Stimulated activated naive CD8-positive, alpha-beta T cell treated with anti-CD3 and anti-CD28 coated beads, Interleukin-15, Interleukin-2, amounts not matched to agents 100 ng/mL and 50 ng/mL, for 24 hours (primary cell): ENCODE measurements at regions not wholly inside any gene's neighbourhood (a gene's known extent, or its start where the extent isn't known, plus 50 kb on each side); places are given as distances from the start of the nearest gene placed in this dataset.

Experiments used
- H3K27ac Mint-ChIP-seq: one replicate; pipeline ENCODE4 v1.8.0; 2021; ENCODE audit warnings: mild to moderate bottlenecking, mixed read lengths
- H3K27me3 Mint-ChIP-seq: one replicate; pipeline ENCODE4 v1.8.0; 2021; ENCODE audit warnings: mixed read lengths
- H3K36me3 Mint-ChIP-seq: one replicate; pipeline ENCODE4 v1.8.0; 2021; ENCODE audit warnings: low read depth, mixed read lengths
- H3K4me1 Mint-ChIP-seq: one replicate; pipeline ENCODE4 v1.8.0; 2021; ENCODE audit warnings: low read depth, mixed read lengths
- H3K4me3 Mint-ChIP-seq: one replicate; pipeline ENCODE4 v1.8.0; 2021; ENCODE audit warnings: mild to moderate bottlenecking, mixed read lengths
- H3K9me3 Mint-ChIP-seq: one replicate; pipeline ENCODE4 v1.8.0; 2021; ENCODE audit warnings: mixed read lengths

DNA sequence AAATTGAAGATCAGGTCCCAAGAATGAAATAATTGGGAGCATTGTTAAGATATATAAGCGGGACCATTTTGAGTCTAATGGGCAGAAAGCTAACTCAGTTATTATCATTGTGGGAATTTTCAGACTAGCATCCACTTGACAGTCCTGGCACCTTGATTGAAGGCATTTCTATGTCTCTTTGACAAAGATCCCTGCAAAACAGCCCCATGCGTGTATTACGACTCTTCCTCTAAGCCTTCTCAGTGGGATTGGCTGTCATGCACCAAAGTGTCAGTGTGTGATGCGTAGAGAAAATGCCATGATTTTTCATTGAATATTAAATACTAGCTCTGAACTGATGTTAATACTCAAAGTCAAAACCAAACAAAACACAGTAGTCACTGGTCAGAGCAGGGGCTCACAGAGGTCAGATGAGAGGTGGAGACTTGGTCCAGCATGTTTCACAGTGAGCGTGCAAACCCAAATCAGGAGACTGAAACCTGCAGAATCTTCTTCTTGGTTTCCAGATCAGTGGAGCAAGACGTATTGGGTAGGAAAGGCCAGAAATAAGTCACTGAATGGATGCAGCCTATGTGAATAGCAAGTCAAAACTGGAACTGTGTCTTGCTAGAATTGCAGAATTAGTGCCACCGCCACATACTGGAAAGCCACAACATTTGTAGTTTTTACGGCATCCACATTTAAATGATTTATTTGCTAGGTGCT, 303.6 kb upstream of the AKR1E2 start:
- H3K36me3 Mint-ChIP-seq = no peaks in the 10 kb centered on the region
- H3K4me3 Mint-ChIP-seq = no peak overlapping the region
- peaks cover 10% of the 10 kb centered on the region for H3K27me3 Mint-ChIP-seq
- H3K27ac Mint-ChIP-seq = no peak overlapping the region
- H3K4me1 Mint-ChIP-seq = no peaks in the 10 kb centered on the region
- no peaks in the 10 kb centered on the region for H3K9me3 Mint-ChIP-seq

DNA sequence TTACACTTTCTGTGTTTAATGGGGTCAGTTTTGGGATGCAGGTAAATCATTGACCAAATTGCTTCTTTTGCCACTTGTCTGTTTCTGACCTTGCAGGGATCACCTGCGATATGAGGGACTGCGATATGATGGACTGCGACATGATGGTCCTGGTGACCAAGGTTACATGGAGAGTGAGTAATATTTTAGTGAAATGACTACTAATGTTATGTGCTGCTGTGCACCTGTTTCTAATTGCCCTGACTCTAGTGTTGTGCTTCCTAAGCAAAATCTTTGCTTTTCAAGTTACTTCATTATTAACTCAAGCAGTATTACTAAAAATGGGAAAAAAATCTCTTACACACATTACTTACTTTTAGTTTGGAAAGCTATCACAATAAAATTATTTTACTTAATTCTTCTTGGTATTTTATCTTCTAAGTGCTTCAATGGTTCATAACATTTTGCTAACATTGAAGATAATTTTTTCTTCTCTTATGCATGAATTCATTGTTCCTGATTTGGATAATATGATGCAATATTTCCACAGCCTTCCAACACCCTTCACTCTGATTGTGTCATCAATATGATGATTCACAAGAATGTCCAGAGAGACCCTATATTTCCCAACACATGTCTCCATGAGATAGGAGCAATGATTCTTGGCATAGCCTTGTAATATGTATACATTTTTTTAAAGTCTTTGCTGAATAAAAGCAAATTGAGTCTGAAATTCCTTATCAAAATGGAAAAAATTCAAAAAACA, 306.2 kb upstream of the AKR1E2 start:
- Mint-ChIP-seq H3K36me3 (no peaks in the 10 kb centered on the region), H3K9me3 (no peaks in the 10 kb centered on the region), H3K4me3 (no peak overlapping the region), H3K27ac (no peak overlapping the region), H3K4me1 (peaks cover 5% of the 10 kb centered on the region), H3K27me3 (peaks cover 16% of the 10 kb centered on the region)

DNA sequence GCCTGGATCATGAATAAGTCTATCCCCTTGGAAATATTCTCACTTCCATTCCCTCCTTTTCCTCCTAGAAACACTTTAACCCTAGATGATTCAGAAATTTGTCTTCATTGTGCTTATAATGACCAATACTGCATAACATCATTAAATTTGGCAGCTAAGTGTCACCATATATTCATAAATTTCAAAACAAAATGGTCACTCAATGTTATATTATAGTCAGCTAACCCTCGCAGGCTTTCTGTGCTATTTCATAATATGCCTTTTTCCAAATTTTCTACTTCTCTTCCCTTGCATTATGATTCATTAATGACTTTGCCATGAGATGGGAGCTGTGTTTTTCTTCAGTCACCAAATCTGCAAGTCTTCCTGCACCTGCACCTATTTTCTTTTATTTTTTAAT, 308.3 kb upstream of the AKR1E2 start:
- Mint-ChIP-seq H3K9me3 (no peaks in the 10 kb centered on the region), H3K4me1 (peaks cover 15% of the 10 kb centered on the region), H3K36me3 (no peaks in the 10 kb centered on the region), H3K4me3 (no peak overlapping the region), H3K27me3 (peaks cover 20% of the 10 kb centered on the region), H3K27ac (no peak overlapping the region)

DNA sequence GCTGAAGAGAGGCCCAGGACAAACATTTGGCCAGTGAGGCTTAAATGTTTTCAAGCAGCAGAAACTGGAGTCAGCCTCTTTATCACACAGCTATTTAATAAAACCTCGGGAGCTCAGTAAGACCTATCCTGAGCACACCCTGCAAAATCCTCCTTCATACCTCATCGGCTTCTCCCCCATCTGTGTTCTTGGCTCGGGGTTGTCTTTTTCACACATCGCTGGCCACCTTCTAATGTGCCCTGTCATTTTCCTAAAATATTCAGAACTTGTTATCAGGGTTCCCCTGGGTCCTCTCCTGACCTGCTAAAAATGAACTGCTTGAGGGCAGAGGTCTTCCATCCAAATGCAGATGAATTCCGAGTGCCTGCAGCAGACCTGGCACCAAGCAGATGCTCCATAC, 310.3 kb upstream of the AKR1E2 start:
- Mint-ChIP-seq H3K36me3 (no peaks in the 10 kb centered on the region), H3K4me3 (no peak overlapping the region), H3K27ac (no peak overlapping the region), H3K4me1 (peaks cover 15% of the 10 kb centered on the region), H3K9me3 (no peaks in the 10 kb centered on the region), H3K27me3 (peaks cover 25% of the 10 kb centered on the region)

DNA sequence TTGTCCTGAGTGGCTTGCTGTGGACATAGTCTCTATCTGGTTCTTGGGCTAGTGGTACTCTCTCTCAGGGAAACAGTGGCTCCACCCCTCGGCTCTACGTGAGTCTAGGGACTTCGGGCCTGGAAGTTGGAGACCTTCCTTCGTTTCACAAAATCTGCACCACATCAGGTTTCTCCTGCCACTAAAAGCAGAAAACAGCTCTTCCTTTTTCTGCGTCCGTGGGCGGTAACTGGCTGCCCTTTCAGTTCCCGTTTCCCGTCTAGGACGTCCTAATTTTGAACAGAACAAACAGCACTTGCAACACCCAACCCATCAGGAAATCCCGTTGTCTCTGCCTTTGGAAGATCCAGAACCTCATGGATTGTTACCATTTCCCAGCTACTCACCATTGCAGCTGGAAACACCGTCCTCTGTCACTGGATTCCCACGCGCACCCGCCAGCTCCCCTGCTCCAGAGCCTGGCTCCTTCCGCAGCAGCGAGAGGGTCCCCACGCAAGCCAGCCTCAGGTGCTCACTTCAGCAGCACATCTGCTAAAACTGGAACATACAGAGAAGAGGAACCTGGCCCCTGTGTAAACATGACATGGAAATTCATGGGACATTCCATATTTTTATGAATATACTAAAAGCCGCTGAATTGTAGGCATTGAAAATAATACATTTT, 311.4 kb upstream of the AKR1E2 start:
- no peak overlapping the region for H3K4me3 Mint-ChIP-seq
- peaks cover 15% of the 10 kb centered on the region for H3K4me1 Mint-ChIP-seq
- no peak overlapping the region for H3K27ac Mint-ChIP-seq
- peaks cover 20% of the 10 kb centered on the region for H3K27me3 Mint-ChIP-seq
- no peaks in the 10 kb centered on the region for H3K9me3 Mint-ChIP-seq
- no peaks in the 10 kb centered on the region for H3K36me3 Mint-ChIP-seq

DNA sequence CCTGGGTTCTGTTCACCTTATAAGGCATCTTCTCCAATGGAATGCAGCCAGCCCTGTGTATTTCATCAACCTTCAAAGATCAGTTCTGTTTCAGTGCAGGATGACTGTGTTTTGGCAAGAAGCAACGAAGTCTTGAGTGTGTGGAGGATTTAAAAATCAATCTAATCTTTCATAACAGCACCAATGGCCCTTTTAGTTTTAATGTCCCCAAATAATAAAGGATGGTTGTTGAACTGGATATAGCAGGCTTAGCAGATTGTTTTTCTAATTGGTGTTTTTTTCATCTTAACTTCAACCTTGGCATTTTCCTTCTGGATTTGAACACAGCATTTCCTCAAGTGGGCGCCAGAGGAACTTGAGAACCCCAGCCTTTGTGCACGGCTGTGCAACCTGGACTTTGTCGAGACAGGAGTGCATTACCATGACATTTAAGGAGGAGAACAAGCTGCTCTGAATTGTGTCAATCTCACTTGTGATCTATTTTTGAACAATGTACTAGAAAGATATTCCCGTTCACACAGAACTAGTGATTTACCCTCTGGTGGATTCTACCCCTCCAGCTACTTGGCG, 313.3 kb upstream of the AKR1E2 start:
- Mint-ChIP-seq H3K27ac (no peak overlapping the region), H3K9me3 (no peaks in the 10 kb centered on the region), H3K27me3 (peaks cover 26% of the 10 kb centered on the region), H3K4me1 (peaks cover 15% of the 10 kb centered on the region), H3K36me3 (no peaks in the 10 kb centered on the region), H3K4me3 (no peak overlapping the region)

DNA sequence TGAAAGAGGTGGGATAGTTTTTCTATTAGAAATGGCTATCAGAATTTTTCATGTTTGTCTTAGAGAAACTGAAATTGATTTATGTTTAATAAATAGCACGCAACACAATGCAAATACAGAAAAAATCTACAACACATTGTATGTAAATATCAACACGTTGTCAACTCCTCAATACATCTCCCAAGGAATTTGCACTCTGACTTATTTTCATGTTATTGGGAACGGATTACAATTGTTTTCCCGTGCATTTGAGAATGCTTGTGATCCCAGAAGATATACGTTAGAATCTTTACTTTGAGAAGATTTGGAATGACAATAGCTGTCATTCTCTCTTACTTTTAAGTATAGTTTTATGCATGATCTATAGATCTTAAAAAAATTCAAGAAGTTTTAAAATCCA, 313.8 kb upstream of the AKR1E2 start:
- H3K9me3 Mint-ChIP-seq = no peaks in the 10 kb centered on the region
- H3K27ac Mint-ChIP-seq = no peak overlapping the region
- peaks cover 15% of the 10 kb centered on the region for H3K4me1 Mint-ChIP-seq
- no peaks in the 10 kb centered on the region for H3K36me3 Mint-ChIP-seq
- H3K27me3 Mint-ChIP-seq = peaks cover 27% of the 10 kb centered on the region
- no peak overlapping the region for H3K4me3 Mint-ChIP-seq

DNA sequence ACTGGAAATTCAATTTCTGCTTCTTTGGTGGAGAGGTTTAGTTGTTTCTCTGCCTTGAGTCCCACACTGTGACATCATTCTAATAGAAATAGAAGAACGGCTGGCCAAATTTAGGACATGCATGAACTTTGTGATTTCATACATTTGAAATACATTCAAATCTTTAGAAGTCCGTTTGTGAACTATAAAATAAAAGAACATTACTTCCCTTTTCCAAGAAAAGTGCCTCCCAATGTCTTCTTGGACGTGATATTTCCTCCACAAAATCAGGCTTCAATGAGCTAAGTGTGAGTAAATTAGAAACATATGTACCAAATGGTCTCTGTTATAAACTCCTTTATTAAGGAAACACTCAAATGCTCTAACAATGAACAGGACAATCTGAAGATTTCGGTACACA, 314.5 kb upstream of the AKR1E2 start:
- Mint-ChIP-seq H3K36me3 (no peaks in the 10 kb centered on the region), H3K4me1 (peaks cover 15% of the 10 kb centered on the region)

DNA sequence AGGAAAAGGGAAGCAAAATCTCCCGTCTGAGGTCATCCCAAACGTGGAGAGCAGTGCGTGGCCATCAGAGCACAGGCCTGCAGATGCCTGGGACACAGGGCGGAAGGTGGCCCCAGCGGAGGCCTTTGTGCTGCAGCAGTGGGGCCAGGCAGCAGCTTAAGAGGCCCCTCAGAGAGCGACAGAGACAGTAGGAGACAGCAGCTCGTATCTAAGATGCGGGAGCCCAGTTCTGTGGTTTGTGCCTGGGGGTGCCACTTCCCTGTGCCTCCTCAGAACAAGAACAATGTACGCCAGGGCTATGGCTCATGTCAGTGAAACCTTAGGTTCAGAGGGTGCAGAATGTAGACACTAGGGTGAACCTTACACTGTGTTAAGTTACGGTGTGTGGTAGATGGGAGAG, 316.6 kb upstream of the AKR1E2 start:
- Mint-ChIP-seq H3K36me3 (no peaks in the 10 kb centered on the region), H3K4me3 (no peak overlapping the region), H3K4me1 (peaks cover 7% of the 10 kb centered on the region), H3K9me3 (no peaks in the 10 kb centered on the region), H3K27ac (no peak overlapping the region), H3K27me3 (peaks cover 20% of the 10 kb centered on the region)

More for the DNA sequence above, 314.5 kb upstream of the AKR1E2 start:
- Mint-ChIP-seq H3K4me3 (no peak overlapping the region), H3K27ac (no peak overlapping the region), H3K27me3 (peaks cover 24% of the 10 kb centered on the region), H3K9me3 (no peaks in the 10 kb centered on the region)

DNA sequence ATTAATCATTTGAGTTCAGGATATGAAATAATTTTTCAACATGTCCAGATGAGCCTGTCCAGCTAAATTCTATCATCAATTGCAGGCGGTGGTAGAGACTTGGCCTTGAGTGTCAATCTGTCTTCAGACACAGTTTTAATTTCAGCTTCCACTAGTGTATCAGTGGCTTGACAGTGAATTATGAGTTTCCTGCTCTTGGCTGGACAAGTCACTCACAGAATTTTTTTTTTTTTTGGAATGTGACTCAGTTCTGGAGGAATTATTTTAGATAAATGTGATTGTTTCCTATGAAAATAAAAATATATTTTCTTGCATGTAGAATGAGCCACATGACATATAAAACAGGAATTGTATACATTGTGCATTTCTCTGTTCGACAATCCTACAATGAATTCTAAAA, 319.9 kb upstream of the AKR1E2 start:
- Mint-ChIP-seq H3K4me3 (no peak overlapping the region), H3K36me3 (no peaks in the 10 kb centered on the region), H3K4me1 (no peaks in the 10 kb centered on the region), H3K9me3 (no peaks in the 10 kb centered on the region), H3K27ac (no peak overlapping the region), H3K27me3 (peaks cover 14% of the 10 kb centered on the region)

DNA sequence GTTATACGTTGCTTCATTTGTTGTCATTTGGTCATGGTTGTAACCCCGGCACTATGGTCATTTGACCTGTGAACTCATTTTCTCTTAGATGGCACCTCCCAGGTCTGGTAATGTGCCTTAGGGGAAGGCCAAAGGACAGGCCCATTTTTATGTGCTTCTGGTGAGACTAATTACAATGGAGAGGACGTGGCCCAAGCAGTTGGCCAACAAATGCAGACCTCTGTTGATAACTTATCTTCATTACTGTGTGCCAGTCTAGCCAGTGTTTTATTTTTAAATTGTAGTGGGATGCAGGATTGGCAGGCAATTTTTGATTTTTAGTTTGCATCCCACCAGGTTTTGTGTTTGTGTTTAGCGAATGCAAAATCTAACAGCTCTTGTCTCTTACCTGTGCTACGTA, 321.5 kb upstream of the AKR1E2 start:
- H3K4me3 Mint-ChIP-seq = no peak overlapping the region
- H3K4me1 Mint-ChIP-seq = no peaks in the 10 kb centered on the region
- H3K27ac Mint-ChIP-seq = no peak overlapping the region
- no peaks in the 10 kb centered on the region for H3K9me3 Mint-ChIP-seq
- peaks cover 14% of the 10 kb centered on the region for H3K27me3 Mint-ChIP-seq
- H3K36me3 Mint-ChIP-seq = no peaks in the 10 kb centered on the region

DNA sequence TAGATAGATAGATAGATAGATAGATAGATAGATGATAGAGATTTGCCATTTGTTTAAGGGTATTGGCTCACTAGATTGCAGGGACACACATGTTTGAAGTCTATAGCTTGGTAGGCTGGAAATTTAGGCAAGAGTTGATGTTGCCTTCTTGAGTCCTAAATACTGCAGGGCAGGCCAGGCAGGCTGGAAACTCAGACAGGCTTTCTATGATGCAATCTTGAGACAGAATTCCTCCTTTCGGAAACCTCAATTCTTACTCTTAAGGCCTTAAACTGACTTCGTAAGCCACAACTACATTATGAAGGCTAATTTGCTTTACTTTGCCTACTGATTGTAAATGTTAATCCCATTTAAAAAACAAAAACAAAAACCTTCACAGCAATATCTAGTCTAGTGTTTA, 322.9 kb upstream of the AKR1E2 start:
- H3K4me1 Mint-ChIP-seq = no peaks in the 10 kb centered on the region

DNA sequence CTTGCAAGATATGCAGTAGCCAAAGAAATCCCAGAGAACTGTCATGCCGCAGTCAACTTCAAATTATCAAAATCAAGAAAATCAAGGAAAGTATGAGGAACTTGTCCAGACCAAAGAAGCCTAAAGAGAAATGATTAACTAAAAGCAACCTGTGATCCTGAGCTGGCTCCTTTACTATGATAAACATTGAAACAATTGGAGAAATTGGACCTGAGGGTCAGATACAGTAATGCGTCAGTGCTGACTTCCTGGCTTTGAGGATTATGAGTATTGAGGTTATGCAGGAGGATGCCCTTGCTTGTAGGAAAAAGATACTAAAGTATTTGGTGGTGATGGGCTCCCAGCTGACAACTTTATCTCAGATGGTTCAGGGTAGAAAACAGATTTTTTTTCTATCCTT, 324.7 kb upstream of the AKR1E2 start:
- no peaks in the 10 kb centered on the region for H3K9me3 Mint-ChIP-seq
- no peaks in the 10 kb centered on the region for H3K36me3 Mint-ChIP-seq
- peaks cover 3% of the 10 kb centered on the region for H3K27me3 Mint-ChIP-seq
- no peak overlapping the region for H3K4me3 Mint-ChIP-seq
- H3K27ac Mint-ChIP-seq = no peak overlapping the region
- no peaks in the 10 kb centered on the region for H3K4me1 Mint-ChIP-seq

More for the DNA sequence above, 322.9 kb upstream of the AKR1E2 start:
- Mint-ChIP-seq H3K9me3 (no peaks in the 10 kb centered on the region), H3K36me3 (no peaks in the 10 kb centered on the region), H3K27ac (no peak overlapping the region), H3K4me3 (no peak overlapping the region), H3K27me3 (peaks cover 7% of the 10 kb centered on the region)

DNA sequence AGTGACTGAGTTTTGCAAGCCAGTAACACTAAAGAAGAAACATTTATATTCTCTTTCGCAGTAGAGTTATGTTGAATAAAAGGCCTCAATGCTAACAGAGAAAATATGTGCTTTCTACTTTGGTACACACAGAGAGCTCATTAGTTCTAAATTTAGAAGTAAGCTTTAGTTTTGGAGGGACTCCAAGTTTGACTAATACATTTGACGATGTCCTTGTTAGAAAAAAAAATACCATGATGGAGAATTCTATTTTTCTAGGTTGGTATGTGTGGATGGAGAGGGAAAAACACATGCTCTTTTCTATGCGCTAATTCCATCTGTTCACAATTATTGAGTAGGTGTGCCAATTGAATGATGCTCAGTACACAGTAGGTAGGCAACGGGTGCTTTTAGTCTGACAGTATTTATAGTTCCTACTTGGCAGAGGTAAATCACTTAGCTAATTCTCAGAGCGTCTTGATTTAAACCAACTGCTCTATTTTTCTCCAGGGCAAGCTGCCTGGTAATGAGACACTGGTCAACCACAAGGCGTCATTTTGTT, 327.2 kb upstream of the AKR1E2 start:
- H3K36me3 Mint-ChIP-seq = no peaks in the 10 kb centered on the region
- H3K27ac Mint-ChIP-seq = no peak overlapping the region
- no peaks in the 10 kb centered on the region for H3K9me3 Mint-ChIP-seq
- peaks cover 3% of the 10 kb centered on the region for H3K27me3 Mint-ChIP-seq
- no peaks in the 10 kb centered on the region for H3K4me1 Mint-ChIP-seq
- H3K4me3 Mint-ChIP-seq = no peak overlapping the region

DNA sequence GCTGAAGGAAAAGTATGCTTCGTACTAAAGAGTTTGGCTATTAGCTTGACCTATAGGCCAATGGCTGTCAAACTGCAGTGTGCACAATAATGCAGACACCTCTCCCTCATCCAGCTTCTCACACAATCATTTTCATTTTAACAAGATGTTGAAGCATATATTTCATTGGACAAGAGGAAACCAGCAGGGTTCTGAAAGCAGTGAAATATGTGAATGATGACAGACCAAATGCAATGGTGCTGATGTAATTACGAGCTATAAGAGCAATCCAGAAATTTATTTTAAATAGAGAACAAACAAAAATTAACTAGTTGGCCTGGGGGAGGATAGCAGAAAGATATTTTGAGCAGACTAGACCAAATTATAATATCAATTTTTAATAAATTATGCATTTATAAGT, 331.5 kb upstream of the AKR1E2 start:
- Mint-ChIP-seq H3K4me1 (no peaks in the 10 kb centered on the region), H3K27me3 (peaks cover 12% of the 10 kb centered on the region), H3K4me3 (no peak overlapping the region), H3K9me3 (no peaks in the 10 kb centered on the region), H3K27ac (no peak overlapping the region), H3K36me3 (no peaks in the 10 kb centered on the region)
